SIG-M5 treated with dmso at 0.1 percent for 504 hours (cell line): ENCODE measurements at regions not wholly inside any gene's neighbourhood (a gene's known extent, or its start where the extent isn't known, plus 50 kb on each side); places are given as distances from the start of the nearest gene placed in this dataset.

Experiments used
- DNase-seq: peaks from one replicate; lab custom pipeline; 2025; ENCODE audit not compliant: unreplicated experiment; lab: John Stamatoyannopoulos, UW

DNA sequence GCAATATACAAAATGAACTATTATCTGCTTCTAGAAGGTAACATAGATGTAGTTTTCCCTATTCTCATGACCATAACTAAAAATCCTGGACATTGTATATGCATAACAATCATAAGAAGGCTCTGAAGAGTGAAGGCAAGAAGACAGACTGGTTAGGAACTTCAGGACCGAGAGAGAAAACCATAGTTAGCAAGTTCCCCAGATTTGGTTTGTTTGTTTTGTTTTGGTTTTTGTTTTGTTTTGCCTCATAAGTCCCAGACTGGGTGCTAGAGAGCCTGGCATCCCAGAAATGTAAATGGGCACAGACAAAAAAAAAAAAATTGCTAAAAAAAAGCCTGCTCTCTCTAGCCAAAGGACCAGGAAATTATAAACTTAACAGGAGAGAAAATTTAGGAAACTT, 192.2 kb upstream of the FBXO11 start:
- no peak for DNase-seq

DNA sequence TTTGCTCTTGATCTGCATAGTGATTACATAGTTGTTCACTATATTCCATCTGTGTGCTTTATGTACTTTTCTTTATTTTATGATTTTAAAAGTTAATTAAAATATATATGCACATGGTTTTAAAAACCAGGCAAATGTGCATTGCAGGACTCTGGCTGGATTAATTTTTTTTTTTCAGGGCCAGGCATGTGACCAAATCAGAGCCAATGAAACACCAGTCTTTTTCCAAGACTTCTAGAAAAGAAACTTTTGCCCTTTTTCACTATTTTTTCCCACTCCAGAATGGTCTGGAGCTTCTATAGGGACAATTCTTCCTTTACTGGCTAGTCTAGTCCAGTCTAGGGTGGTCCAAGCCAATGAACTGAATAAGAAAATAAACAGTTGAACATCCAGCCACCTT, 198.1 kb upstream of the FBXO11 start:
- DNase-seq: no peak

DNA sequence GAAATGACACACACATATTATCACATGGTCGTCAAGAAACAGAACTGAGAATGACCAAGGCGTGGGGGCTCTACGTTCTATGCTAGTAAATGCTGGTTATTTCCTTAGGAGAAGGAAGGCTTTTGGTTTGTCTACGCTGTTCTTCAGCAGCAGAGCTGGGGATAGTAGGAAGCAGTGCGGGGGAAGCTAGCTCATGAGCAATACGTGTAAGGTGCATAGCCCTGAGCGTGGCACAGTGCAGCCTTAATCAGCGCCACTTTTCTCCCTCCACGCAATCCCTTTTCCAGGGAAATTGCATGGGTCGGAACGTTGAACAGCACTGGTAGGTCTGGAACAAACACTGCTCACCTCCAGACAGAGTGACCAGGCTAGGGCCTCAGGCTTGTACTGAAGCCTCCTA, 199.6 kb upstream of the FBXO11 start:
- no peak for DNase-seq

DNA sequence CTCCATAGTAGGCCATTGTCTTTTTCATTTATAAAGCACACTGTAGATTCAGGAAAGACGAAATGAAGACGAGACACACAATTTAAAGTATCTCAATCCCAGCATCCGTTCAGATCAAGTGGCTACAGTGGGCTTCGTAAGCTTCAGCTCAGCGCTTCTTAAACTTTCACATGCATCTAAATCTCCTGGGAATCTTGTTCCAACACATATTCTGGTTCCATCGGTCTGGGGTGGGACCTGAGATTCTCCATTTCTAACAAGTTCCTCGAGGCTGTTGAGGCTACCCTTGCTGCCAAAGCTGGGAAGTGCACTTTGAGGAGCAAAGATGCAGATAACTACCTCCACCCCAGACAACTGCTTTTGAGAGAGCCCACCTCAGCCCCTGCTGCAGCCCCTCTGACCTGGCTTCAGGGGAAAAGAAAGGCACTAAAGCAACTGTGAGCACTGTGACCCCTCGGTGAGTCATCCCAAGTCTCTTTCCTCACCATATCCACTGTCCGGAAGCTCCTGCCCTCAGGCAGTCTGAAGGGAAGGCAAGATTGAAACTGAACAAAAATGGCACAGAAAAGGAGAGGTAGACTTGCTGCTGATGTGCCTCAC, 201.1 kb upstream of the FBXO11 start:
- DNase-seq: peak; percentile 50

DNA sequence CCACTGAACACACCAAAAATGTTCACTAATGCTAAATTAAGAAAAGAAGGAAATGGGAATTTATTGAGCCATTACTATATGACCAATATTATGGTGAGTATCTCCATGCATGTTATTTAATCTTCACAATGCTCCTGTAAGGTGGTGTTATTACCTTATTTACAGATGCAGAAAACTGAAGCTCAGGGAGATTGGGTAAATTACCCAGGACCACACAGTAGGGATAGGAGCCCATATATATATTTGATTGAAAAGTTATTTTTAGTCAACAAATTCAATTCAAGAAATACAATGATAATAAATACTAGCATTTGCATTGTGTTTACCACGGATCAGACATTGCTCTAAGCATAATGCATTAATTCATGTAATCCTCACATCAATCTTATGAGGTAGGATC, 202.2 kb upstream of the FBXO11 start:
- no peak for DNase-seq

DNA sequence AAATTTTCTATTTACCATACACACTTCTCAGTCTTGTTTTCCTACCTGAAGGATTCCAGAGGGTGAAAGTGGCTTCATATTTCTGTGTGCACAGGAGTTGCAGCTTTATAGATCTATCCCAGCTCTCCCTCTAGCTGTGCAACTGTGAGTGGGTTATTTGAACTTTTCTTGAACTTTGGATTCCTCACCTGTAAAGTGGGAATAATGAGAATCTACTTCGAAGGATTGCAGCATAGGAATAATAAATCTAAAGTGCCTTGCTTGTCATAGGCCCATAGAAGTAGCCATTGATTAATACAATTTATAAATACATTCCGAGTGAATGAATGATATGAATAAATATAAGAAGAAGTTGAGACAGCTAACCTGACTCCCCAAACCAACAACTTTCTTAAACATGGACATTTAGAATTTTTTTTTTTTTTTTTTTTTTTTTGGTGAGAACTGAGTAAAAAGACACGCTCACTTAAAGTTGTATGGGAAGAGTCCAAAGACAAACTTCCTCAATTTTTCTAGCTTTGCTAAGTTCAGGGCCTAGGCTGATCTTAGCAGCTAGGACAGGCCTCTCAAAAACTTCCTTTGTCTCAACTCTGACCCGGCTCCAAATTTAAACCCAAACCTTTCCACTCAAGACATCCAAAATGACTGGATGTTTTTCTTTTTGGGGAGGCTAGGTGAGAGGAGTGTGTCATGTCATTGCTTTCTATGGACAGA, 203.3 kb upstream of the FBXO11 start:
- DNase-seq: peak; percentile 9

DNA sequence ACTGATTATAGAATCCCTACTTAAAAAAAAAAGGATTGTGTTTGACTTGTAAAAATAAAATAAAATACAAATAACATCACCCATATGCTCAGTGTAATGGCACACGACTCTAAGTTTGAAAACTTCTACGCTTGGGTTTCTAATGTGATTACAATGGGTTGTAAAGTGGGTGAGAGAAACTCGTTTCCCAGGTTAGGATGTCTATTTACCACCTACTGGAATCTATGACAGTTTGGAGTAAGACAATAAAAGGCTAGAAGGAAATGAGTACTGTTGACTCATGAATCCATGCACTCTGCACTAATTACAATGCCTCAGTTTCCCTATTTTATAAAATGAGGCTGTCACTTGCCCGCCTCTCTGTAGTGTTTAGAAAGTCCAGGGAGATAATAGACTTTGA, 204.0 kb upstream of the FOXN2 start:
- DNase-seq: no peak

DNA sequence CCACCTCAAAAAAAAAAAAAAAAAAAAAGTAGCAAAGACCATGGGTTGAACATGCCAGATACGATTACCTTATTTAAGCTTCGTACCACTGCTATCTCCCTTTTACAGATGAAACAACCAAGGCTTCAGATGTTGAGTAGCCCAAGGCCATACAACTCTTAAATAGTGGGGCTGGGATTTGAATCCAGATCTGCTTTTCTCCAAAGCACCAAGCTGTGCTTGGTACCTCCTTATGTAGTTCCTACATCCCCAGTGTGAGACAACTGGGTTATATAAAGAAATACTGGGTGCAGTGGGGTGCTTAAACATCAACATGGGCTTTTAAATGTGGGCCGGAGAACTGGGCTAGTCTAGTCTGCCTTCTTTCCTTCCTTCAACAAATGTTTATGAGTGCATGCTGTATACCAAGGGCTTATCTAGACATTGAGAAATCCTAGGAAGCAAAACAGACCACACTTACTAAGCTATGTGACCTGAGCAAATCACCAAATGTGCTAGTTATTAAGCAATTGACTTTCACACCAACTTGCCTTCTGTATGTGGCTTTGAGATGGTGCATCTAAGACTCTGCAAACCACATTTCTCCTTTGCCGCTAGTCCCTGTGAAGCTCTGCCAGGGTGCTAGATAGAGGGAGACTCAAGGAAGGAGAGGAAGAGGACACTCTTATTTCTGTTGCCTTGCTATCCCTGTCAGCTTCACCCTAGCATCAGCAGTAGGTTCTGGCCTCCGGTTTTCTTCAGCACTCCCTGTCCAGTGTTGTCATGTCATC, 201.4 kb upstream of the FOXN2 start:
- DNase-seq: peak; percentile 98

DNA sequence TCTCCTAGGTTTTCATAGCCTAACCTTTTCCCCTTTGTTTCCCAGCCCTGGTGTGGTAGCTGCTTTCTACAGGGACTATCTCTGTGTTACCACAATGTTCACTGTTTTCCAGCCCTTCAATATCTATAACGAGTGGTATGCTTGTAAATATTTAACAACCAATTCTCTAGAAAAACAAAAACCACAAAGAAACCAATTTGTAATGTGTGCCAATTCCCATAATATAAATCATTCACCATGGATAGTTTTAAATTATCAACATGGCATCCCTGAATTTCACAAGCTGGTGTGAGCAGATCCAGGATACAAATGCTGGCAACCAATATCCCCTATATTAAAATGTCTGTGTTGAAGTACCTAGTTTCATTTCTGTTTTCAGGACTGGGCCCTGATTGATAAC, 200.7 kb upstream of the FOXN2 start:
- DNase-seq: peak; percentile 27

DNA sequence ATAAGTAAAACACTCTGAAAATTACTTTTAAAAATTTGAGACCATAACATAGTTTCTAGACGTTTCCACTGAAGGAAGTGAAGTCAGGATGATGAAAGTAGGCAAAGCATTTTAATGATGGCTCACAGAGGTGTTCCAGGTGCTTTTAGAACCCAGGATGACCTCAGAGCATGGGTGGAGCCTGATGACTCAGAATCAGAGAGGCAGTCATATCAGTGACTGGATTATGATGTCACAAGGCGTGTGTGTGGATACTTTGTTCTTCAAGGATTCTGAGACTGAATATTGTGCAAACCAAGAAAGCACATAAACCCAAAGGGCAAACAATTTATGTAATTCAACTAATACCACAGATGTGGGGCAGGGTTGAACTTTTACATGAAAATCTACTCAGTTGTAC, 200.2 kb upstream of the FOXN2 start:
- DNase-seq: peak; percentile 49

DNA sequence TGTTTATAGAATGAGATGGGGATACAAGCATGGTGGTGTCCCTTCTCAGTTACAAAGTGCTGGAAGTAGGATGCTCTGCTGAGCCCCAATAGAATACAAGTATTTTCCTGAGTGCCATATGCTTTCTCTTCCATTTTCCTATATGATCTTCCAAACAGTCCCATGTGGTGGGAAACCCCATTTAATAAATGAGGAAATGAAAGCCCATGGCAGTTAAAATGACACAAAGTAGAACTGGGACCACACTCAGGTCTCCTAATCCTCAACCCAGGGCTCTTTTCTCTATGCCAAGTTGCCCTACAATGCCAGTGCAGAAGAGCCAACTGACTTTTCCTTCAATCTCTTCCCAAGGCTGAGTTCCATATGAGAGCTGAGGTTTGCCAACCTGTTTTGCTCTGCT, 198.0 kb upstream of the FOXN2 start:
- no peak for DNase-seq

DNA sequence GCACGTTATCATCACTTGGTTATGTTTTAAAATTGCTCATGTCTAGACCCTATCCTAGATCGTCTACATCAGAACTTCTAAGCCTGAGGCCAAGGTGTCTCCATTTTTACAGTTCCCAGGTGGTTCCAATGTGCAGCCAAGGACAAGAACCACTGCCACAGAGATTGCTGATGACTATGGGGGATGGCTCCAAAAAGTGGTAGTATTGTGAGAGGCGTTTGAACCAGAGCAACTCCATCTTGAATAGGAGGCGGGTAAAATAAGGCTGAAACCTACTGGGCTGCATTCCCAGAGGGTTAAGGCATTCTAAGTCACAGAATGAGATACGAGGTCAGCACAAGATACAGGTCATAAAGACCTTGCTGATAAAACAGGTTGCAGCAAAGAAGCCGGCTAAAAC, 195.6 kb upstream of the FOXN2 start:
- DNase-seq: no peak

DNA sequence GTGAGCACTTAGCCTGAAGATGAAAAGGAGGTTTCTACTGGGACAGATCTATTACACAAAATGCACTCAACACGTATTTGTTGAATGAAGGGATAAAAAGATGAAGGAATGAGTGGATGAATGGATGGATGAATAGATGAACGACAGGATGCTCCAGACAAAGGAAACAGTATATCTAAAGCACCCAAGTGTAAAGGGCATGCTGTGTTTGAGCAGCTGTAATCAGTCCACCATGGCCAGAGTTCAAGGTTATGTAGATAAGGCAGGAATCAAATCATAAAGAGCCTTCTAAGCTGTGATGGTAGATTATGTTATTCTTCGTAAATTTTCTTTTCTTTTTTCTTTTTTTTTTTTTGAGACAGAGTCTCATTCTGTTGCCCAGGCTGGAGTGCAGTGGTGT, 194.4 kb upstream of the FOXN2 start:
- DNase-seq: no peak

DNA sequence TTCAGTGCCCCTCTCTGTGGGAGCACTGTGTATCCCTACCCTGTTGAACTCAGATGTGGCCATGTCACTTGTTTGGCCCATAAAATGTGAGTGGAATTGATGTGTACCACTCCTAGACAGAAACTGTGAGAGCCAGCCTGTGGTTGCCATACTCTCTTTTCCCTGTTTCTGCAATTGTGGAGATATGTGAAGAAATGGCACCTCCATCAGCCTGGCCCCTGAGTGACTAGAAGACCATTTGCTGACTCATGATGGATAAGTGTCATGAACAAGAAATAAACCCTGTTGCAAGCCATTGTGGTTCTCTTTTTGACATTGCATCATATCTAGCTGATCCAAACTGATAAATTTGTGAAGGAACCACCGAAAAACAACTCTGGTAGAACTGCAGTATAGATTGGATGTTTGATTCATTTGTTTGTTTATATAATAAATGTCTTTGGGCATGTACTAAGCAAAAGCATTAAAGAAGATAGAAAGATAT, 193.7 kb upstream of the FOXN2 start:
- DNase-seq: peak; percentile 98

DNA sequence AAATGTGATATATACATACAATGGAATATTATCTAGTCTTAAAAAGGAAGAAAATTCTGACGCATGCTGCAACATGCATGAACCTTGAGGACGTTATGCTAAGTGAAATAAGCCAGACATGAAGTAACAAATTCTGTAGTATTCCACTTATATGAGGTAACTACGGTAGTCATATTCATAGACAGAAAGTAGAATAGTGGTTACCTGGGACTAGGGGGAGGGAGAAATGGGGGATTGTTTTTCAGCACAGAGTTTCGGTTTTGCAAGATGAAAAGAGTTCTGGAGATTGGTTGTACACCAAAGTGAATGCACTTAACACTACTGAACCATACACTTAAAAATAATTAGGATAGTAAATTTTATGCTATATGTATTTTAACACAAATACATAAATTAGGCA, 192.3 kb upstream of the FOXN2 start:
- no peak for DNase-seq

DNA sequence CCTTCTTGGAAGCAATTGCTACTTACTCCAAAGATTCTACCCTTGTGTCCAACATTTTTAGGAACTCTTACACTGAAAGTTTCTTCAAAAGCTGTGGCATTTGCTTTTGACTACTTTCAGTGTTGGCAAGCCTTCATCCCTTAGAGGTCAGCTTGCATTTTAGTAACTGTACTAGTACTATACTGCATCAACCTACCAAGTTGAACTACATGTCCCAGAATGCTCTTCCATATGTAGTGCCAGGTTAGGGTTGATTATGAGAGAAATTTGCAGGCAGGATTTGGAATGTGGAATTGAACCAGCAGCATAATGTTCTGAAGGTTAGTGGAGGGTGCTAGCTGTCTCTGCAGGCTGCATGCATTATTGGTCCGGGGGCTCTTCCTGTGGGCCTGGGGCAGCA, 189.9 kb upstream of the FOXN2 start:
- DNase-seq: no peak

DNA sequence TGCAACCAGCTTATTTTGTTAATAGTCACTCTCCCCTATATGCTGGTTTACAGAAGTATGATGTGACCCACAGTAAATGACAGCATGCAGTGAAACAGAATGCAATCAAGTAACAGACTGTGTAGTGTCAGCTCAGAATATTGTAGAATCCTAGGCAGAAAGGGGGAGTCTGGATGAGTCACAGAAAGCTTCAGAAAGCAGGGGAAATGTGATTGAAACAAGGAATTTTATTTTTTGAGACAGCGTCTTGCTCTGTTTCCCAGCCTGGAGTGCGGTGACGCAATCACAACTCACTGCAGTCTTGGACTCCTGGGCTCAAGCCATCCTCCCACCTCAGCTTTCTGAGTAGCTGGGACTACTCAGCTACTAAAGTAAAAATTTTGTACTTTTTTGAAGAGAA, 188.3 kb upstream of the FOXN2 start:
- DNase-seq: no peak

DNA sequence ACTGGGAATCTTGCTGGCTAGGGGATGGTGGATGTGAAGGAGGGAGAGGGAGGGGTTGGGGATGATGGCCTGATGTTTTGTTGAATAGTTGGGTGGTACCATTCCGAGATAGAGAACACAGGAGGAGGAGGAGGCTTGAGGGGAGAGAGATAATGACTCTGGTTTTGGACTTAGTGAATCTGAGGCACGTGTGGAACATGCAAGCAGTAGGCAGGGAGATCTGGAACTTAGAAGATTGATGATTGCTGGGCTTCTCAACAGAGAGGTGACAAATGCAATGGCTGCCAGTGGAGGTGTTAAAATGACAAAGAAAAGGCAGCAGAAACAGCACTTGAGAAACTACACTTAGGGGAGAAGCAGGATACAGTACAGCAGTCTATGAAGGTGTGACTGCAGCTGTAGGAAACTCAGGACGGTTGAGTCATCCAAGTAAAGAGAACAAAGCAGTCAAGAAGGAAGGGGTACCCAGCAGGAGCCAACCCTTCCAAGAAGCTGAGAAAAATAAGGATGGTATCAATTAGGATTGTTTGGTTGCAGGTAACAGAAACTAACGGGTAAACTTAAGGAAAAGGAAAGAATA, 186.8 kb upstream of the FOXN2 start:
- no peak for DNase-seq

DNA sequence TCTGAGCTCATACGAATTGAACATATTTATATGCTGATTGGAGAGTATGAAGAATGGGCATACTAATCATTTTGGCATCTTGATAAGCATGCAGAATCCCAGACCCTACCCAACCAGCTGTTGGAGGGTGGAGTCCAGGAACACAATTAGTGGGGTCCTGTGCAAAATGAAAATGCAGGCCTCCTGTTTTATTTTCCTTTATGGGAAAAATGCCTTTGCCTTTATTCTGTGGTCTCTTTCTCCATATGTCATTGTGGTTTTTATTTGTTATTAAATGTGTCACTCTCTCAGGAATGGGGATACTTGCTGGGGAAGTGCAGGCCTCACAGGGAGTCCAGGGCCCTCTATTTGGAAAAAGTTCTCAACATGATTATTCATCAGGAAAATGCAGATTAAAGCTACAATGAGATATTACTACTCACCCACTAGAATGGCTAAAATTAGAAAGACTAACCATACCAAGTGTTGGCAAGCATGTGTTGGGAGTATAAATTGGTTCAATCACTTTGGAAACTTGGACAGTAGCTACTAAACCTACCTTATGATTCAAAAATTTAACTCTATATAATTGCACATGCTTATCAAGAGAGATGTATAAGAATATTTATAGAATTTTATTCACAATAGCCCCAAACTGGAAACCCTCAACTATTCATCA, 185.1 kb upstream of the FOXN2 start:
- no peak for DNase-seq

DNA sequence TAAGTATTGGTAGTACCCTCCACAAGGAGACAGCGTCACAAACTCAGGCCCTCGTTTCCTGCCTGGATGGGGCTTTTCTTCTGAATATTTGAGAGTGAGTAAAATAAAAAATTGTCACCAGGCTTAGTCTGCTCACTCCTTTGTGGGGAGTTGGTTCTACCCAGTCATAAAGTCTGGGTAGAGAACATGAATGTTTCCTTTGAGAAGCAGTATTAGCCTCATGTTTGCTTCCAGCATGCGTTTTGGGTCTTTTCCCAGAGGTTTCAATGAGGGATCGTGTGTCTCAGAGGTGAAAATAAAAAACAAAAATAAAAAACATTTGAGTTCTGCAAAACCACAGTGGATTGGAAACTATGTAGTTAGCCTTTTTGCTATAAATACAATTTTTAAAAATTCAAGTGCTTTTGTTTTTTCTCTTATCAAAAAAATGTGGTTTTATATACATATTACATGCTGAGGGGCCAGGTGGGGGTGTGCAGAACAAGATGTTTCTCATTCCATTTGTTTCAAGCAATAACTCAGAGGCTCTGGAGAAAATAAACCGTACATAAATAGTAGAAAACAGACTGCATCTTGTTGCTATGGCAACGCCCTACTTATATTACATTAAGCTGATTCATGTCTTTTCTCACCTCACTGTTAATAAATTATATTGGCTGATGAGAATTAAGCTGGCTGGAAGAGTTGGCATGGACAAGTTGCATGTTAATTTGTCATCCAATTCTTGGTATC, 182.8 kb upstream of the FOXN2 start:
- DNase-seq: no peak

DNA sequence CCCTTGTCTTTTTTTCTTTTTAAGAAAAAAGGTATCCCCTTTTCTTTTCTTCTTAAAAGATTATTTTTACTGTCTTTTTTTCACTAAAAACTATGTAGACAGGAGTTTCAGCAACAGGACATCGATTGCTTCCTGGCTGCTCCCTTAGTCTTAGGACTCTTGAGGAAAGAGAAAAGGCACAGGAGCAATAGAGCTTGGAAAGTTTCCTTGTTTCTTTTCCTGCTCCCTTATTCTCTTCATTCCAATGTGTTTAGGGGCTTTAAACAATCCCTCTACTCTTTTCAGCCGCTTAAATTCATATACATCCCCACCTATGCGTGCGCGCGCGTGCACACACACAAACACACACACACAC, 182.2 kb upstream of the FOXN2 start:
- no peak for DNase-seq
